Upper lobe of left lung (tissue), 4 donors: ENCODE measurements at regions not wholly inside any gene's neighbourhood (a gene's known extent, or its start where the extent isn't known, plus 50 kb on each side); places are given as distances from the start of the nearest gene placed in this dataset.

Experiments used
- EP300 ChIP-seq, 4 donors: sonication (generic); formaldehyde crosslinking; IDR thresholded peaks; one replicate each; pipeline ENCODE4 v1.5.1; 2017; ENCODE audit warnings: antibody characterized with exemption in 4 of 4, control low read depth in 2 of 4
- POLR2A ChIP-seq, 4 donors: fragments of 450-650 bp; IDR thresholded peaks; one replicate each; pipeline ENCODE4 v1.5.1; 2016 to 2017; ENCODE audit warnings: antibody characterized with exemption in 4 of 4, mild to moderate bottlenecking in 2 of 4
- TF ChIP-seq, protein P1 (sequence below), 6 experiments: fragments of 450-650 bp in 4 of 6; fragments of 200-600 bp in 2 of 6; sonication (generic) in 2 of 6; IDR thresholded peaks; one replicate each; pipeline ENCODE4 v1.5.1; 2016 to 2019; ENCODE audit warnings: antibody characterized with exemption in 6 of 6

DNA sequence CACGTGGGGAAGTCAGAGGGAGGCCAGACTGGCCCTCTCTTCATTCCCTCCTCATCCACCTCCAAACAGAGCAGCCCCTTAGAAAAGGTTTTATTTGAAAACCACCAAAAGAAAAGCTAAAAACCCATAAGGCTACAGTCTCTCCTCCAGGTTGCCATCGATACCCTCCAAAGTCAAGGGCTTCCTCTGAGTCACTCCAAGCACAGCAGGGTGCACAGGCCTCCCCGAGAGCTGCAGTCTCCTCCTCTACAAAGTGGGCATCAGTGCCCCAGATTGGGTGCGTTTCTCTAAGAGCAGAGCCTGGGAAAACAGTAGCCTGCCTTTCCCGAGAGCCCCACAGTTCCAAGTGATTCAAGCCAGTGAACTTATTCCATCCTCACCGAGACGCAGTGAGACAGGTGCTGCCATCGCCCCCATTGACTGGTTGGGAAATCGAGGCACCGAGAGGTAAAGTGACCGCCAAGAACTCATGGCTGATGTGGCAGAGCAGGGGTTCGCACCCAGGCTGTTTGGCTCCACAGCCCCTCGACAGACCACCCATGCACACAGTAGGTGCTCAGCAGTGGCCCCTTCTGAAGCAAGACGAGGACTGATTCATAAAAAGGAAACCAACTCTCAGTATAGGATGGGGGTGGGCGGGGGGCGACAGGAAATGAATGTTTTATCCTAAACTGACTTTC, 91.7 kb upstream of the SHISAL1 start:
- TF ChIP-seq, protein P1, sequence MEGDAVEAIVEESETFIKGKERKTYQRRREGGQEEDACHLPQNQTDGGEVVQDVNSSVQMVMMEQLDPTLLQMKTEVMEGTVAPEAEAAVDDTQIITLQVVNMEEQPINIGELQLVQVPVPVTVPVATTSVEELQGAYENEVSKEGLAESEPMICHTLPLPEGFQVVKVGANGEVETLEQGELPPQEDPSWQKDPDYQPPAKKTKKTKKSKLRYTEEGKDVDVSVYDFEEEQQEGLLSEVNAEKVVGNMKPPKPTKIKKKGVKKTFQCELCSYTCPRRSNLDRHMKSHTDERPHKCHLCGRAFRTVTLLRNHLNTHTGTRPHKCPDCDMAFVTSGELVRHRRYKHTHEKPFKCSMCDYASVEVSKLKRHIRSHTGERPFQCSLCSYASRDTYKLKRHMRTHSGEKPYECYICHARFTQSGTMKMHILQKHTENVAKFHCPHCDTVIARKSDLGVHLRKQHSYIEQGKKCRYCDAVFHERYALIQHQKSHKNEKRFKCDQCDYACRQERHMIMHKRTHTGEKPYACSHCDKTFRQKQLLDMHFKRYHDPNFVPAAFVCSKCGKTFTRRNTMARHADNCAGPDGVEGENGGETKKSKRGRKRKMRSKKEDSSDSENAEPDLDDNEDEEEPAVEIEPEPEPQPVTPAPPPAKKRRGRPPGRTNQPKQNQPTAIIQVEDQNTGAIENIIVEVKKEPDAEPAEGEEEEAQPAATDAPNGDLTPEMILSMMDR (IDR thresholded peaks at IDR 0.05), result no peak
- TF ChIP-seq POLR2A (IDR thresholded peaks at IDR 0.05), result no peak
- TF ChIP-seq EP300 (IDR thresholded peaks at IDR 0.05), result no peak
